ENCODE measurements at regions not wholly inside any gene's neighbourhood (a gene's known extent, or its start where the extent isn't known, plus 50 kb on each side); places are given as distances from the start of the nearest gene placed in this dataset.

- TF ChIP-seq CTCF (IDR thresholded peaks at IDR 0.05) (no peak), EZH2phosphoT487 (IDR thresholded peaks at IDR 0.05) (no peak), EZH2 (IDR thresholded peaks at IDR 0.05) (no peak)
Observed at GRCh38 chr11:116229236-116229970, 543.4 kb downstream of the BUD13 start.
